SK-N-MC (cell line): ENCODE measurements at regions not wholly inside any gene's neighbourhood (a gene's known extent, or its start where the extent isn't known, plus 50 kb on each side); places are given as distances from the start of the nearest gene placed in this dataset.

Experiments
- FOXP2 ChIP-seq: optimal IDR thresholded peaks from 2 replicates; pipeline ENCODE3; 2011; ENCODE audit warnings: mild to moderate bottlenecking, moderate library complexity; ENCODE audit not compliant: insufficient read depth; ENCODE audit errors: extremely low read length, control extremely low read depth
- POLR2AphosphoS5 ChIP-seq: IDR thresholded peaks from 2 replicates; pipeline ENCODE4 v1.6.1; 2012; ENCODE audit warnings: mild to moderate bottlenecking, low read depth, low read length, borderline replicate concordance

- TF ChIP-seq POLR2AphosphoS5 (no peak), FOXP2 (no peak)
These were observed 203.3 kb downstream of the SEC23IP start for GRCh38 chr10:120095875-120096274.
